HCT116 (cell line): ENCODE measurements at regions not wholly inside any gene's neighbourhood (a gene's known extent, or its start where the extent isn't known, plus 50 kb on each side); places are given as distances from the start of the nearest gene placed in this dataset.
"Not testable (repeated sequence)": the region's sequence is repeated elsewhere in the genome, so short reads cannot be mapped to it uniquely, and the experiment has no call there.

Source experiments
- CTCF ChIP-seq, 3 experiments: fragments of 200-600 bp in 1 of 3; sonication (generic) in 1 of 3; IDR thresholded peaks in 2 of 3; conservative IDR thresholded peaks in 1 of 3; 2 replicates each; pipeline ENCODE4 v1.5.1; 2012 to 2017; ENCODE audit warnings: low read depth in 2 of 3, low read length in 2 of 3, antibody characterized with exemption in 1 of 3, borderline replicate concordance in 1 of 3, control low read depth in 1 of 3, mild to moderate bottlenecking in 1 of 3, mixed read lengths in 1 of 3, mixed run types in 1 of 3, moderate library complexity in 1 of 3; ENCODE audit not compliant: insufficient read depth in 1 of 3
- EZH2 ChIP-seq: fragments of 200-600 bp; sonication (generic); IDR thresholded peaks from 2 replicates; pipeline ENCODE4 v1.6.1; 2017; ENCODE audit warnings: antibody characterized with exemption, mixed run types
- FOSL1 ChIP-seq: IDR thresholded peaks from 2 replicates; pipeline ENCODE4 v1.6.1; 2012; ENCODE audit warnings: low read depth
- JUND ChIP-seq: IDR thresholded peaks from 2 replicates; pipeline ENCODE4 v1.6.1; 2012
- POLR2A ChIP-seq: IDR thresholded peaks from 2 replicates; pipeline ENCODE4 v1.7.0; 2011; ENCODE audit warnings: borderline replicate concordance; ENCODE audit not compliant: insufficient read depth, insufficient read length; ENCODE audit errors: extremely low read depth
- REST ChIP-seq: IDR thresholded peaks from 2 replicates; pipeline ENCODE4 v1.6.1; 2012; ENCODE audit warnings: low read depth
- YY1 ChIP-seq: IDR thresholded peaks from 2 replicates; pipeline ENCODE4 v1.6.1; 2011; ENCODE audit warnings: low read length, low read depth, moderate library complexity, mild to moderate bottlenecking; ENCODE audit not compliant: insufficient replicate concordance; ENCODE audit errors: extremely low read depth

- not testable (repeated sequence) for TF ChIP-seq CTCF (IDR thresholded peaks at IDR 0.05 in 2 of 3, conservative IDR thresholded peaks at IDR 0.05 in 1 of 3; ENCODE audit: borderline replicate concordance in 1 of 3, insufficient read depth in 1 of 3, low read depth in 2 of 3, low read length in 2 of 3); EZH2; REST; FOSL1; POLR2A; YY1; JUND
Observed at GRCh38 chrX:43311625-43312024, 344.5 kb upstream of the MAOA start.
